Hematopoietic multipotent progenitor cell (in vitro differentiated cells): ENCODE measurements at regions not wholly inside any gene's neighbourhood (a gene's known extent, or its start where the extent isn't known, plus 50 kb on each side); places are given as distances from the start of the nearest gene placed in this dataset.
"Not testable (repeated sequence)": the region's sequence is repeated elsewhere in the genome, so short reads cannot be mapped to it uniquely, and the experiment has no call there.

Experiments used
- DNase-seq, 3 donors: peaks; one replicate each; pipeline ENCODE4 v3.0.0-alpha.2; 2011 to 2015; ENCODE audit warnings: low read depth in 2 of 3, low spot score in 2 of 3

DNA sequence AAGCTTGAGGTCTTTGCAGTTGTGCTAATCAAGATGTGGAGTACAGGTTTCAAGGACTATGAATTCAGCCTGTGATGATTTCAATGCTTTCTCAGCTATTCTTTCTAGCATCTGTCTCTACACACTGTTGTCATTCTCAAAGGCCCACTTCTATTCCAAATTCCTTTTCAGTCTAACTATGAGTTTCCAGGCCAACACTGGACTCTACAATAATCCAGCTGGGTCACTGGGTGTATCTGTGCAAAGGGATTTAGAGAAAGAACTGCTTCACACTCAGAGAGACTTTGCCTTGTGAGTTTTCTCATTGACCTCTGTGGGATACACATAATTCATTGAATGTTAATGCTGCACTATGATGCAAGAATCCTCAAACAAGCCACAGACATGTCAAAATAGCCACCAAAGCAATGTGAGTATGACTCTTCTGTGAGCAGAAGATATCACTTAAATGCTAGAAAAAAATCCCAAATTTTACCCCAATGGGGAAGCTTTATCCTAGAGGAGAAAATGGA lies 171.8 kb upstream of the CLNK start:
- no peak for DNase-seq

DNA sequence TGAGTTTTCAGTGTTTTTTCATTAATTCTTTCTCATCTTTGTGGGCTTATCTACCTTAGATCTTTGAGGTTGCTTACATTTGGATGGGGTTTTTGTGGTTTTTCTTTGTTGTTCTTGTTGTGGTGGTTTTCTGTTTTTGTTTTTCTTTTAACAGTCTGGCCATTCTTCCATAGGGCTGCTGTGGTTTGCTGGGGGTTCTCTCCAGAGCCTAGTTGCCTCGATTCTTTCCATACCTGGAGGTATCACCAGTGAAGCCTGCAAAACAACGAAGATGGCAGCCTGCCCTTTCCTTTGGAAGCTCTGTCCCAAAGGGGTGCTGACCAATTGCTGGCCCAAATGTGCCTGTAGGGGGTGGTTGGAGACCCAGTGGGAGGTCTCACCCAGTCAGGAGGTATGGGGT lies 168.6 kb upstream of the CLNK start:
- no peak for DNase-seq

DNA sequence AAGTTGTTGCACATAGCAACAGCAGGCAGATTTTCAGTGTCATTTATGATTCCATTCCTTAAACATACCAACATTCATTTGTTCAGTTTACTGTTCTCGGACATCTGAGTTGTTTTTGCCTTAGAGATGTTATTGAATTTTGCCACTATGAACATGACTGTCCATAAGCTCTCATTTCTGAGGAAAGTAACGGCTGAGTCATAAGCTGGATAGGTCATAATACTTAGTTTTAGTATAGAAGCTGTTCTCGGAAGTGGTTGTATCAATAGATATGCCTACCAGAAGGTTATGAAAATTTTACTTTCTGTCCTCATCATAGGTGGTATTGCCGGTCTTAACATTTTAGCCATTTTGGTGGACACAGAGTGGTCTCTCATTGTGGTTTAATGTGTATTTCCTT lies 157.1 kb upstream of the CLNK start:
- no peak for DNase-seq

- no peak for DNase-seq
Measured at GRCh38 chr4:10837151-10837550, 152.6 kb upstream of the CLNK start.

DNA sequence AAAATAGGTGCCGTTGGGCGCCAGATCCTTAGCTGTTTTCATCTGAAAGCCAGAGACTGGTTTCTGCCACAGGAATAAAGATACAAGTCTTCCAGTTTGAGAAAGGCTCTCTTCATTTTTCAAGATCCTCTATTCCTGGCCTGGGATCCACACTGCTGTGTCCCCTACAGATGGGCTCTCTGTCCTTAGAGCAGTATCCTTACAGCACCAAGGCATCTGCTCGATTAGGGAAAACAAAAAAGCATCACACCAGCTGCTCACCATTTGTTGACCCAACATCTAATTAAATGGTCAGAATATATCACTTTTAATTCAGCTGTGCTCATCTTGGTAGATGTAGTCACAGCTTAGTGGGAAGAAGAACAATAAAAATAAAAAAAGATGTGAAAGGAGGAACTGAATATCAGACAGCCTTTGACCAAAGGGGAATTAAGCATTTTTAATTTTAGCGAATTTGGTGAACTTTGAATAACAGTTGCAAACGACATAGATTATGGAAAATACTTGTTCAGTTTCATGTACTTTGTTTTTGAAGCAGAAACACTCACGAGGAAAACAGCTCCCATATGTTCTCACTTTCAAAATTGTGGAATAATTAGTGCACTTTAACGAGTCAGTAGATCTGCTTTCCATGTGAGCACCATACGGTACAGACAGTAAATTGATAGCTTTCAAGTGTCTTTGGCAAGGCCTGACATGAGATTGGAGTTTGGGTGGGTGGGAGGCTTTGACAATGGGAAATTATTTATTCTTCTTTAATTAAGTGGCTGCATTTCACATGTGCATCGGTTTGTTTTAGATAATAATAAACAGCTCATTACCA lies 148.4 kb upstream of the CLNK start:
- no peak for DNase-seq

GRCh38 chr4:10831727-10832408 lies 147.3 kb upstream of the CLNK start:
- DNase-seq, result no peak

DNA sequence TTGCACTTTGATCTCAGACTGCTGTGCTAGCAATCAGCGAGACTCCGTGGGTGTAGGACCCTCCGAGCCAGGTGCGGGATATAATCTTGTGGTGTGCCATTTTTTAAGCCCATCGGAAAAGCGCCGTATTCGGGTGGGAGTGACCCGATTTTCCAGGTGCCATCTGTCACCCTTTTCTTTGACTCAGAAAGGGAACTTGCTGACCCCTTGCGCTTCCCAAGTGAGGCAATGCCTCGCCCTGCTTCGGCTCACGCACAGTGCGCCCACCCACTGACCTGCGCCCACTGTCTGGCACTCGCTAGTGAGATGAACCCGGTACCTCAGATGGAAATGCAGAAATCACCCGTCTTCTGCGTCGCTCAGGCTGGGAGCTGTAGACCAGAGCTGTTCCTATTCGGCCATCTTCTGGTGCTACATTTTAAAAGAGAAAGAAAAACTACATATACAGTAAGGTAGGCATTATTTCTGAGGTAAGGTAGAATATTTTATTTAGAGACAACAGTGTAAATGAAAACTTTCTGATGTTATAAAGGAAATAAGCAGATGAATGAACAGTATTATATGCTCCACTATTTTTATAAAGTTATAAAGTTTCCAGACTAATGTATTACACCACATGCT lies 144.5 kb upstream of the CLNK start:
- not testable (repeated sequence) for DNase-seq

- DNase-seq, result no peak
Measured at GRCh38 chr4:10821826-10822225, 137.3 kb upstream of the CLNK start.

GRCh38 chr4:10816571-10816970 lies 132.0 kb upstream of the CLNK start:
- DNase-seq, result no peak

GRCh38 chr4:10811991-10812390 lies 127.4 kb upstream of the CLNK start:
- DNase-seq, result no peak

DNA sequence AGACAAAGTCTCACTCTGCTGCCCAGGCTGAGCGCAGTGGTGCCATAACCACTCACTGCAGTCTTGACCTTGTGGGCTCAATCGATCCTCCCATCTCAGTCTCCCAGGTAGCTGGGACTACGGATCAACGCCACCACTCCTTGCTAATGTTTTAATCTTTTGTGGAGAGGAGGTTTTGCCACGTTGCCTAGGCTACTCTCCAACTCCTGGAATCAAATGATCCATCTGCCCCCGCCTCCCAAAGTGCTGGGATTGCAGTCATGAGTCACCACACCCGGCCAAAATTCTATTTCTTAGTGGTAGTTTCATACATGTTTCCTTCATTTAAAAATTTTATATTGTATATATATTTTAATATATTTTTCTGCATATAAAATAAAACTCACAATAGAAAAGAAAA lies 125.8 kb upstream of the CLNK start:
- no peak for DNase-seq

DNA sequence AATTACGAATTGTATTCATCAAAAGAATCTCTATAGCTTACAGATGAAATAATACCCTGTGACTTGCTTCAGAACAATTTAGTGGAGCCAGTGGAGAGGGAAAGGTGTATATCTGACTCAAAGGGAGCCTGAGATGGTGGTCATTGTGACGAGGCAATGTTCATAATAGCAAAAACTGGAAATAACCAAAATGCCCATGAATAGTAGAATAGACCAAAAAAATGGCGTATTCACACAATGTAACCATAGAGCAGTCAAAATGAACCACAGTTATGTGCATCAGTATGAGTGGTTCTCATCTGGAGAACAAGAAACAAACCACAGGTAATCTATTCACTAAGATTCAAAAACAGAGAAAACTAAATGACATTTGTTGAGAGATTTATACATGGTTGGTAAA lies 125.3 kb upstream of the CLNK start:
- no peak for DNase-seq

- DNase-seq, result no peak
Measured at GRCh38 chr4:10808591-10808990, 124.0 kb upstream of the CLNK start.

DNA sequence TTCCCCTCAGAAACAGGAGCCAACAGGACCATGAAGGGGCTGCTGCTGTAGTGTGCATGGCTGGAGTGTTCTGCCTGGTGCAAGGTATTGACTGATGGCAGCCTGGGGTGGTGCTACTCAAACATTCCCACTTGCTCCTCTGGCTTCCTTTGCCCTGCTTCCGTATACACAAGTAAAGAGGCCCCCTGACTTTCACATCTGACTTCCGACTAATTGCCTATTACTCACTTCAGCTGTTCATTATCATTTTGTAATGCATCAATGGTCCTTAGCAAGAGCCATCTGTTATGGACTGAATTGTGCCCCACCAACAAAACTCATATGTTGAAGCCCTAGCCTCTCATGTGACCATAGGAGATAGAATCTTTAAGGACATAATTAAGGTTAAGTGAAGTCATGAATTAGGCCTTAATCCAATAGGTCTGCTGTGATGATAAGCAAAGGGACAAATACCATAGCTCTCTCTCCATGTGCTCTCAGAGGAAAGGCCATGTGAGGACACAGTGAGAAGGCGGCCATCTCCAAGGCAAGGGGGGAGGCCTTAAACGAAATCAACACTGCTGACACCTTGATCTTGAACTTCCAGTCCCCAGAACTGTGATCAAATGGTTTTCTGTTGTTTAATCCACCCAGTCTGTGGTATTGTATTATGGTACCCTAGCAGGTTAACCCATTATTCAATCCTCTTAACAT lies 122.5 kb upstream of the CLNK start:
- no peak for DNase-seq

DNA sequence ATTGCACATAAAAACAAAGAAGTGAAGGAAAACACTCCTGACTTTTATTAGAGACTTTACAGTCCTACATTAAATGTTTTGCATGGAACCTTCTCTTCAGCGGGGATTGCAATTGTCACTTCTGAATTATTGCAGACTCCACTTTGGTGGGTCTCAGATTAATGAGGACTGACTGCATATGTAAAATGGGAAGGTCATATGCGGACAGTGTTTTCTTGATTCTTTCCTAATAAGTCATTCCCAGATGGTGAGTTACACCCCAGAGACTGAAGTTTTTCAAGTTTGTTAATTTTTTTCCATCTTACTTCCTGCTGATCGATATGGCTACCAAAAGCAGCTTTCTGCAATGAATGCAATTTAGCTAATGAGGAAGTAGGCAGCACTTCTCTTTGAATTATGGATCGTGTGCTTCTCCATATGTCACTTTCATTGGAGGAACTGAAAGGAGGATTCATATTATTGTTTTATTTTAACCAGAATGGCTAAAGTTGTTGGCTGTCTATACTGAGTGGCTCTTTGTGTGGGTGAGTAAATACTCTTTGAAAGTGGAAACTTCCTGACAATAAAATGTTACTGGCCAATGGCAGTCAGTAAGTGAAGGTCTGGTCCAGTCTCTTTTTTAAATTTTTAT lies 119.3 kb upstream of the CLNK start:
- DNase-seq, result no peak

DNA sequence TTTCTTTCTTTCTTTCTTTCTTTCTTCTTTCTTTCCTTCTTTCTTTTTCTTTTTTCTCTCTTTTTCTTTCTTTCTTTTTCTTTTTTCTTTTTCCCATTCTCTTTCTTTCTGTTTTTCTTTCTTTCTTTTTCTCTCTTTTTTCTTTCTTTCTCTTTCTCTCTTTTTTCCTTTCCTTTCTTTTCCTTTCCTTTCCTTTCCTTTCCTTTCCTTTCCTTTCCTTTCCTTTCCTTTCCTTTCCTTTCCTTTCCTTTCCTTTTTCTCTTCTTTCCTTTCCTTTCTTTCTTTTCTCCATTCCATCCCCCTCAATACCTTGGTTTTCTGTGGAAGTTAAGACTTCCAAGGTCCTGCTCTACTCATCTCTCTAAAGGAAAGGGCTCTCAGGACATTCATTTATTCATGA lies 102.8 kb upstream of the CLNK start:
- DNase-seq, result no peak

DNA sequence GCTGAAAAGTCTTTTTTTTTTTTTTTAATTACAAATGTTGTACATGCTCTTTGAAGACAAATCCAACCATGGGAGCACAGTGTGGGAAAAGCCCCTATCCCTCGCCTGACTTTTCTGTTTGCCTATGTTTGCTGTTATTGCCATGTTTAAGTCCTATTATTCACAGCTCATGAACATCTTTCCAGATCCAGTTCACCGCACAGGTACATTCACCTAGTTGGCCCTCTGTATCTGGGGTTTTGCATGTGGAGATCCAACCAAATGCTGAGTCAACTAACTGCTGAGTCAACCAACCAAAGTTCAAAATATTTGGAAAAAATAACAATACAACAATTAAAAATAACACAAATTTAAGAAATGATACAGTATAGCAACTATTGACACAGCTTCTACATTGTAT lies 100.1 kb upstream of the CLNK start:
- no peak for DNase-seq

DNA sequence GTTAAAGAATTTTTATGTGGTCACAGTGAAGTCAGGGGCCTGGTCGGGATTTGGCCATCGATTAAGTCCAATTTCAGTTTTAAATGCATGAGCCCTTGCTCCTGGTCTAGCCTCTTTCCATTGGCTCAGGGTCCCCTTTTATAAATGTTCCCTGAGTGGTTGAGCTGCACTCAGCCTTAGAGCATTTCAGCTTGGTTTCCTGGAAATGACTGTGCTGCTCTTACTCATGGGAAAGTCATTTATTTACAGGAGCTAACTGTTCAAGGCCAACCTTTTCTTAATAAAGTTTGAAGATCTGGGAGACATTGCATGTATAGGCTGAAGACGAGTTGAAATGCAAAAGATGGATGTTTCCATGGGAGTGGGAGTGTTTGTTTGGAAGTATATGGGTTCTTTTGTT lies 98.8 kb upstream of the CLNK start:
- DNase-seq, result no peak

DNA sequence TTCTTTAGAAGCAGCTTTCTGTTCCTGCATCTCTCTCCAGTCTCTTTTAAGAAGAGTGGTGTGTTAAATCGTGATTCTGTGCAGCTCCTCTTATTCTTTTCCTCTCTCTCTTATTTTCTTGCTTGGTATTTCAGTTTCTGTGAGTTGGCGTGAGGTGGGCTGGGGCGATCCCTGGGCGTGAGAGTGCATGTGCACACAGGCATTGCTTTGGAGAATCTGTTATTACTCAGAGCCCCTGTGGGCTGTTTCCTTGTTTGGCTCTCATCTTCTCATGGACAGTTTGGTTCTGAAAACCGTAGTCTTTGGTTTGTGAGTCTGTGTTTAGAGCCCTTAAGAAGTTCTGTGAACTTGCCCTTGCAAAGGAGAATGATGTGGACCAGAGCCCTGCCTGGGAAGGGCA lies 97.2 kb upstream of the CLNK start:
- no peak for DNase-seq

DNA sequence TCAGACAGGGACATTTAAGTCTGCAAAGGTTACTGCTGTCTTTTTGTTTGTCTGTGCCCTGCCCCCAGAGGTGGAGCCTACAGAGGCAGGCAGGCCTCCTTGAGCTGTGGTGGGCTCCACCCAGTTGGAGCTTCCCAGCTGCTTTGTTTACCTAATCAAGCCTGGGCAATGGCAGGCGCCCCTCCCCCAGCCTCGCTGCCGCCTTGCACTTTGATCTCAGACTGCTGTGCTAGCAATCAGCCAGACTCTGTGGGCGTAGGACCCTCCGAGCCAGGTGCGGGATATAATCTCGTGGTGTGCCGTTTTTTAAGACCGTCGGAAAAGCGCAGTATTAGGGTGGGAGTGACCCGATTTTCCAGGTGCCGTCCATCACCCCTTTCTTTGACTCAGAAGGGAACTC lies 96.2 kb upstream of the CLNK start:
- DNase-seq, result not testable (repeated sequence)

DNA sequence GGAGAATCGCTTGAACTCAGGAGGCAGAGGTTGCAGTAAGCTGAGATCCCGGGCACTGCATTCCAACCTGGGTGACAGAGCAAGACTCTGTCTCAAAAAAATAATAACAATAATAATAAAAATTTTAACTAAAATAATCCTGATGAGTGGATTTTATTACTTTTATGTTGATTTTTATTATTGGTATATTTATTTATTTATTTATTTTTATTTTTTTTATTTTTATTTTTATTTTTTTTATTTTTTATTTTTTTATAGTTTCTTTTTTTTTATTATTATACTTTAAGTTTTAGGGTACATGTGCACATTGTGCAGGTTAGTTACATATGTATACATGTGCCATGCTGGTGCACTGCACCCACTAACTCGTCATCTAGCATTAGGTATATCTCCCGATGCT lies 90.6 kb upstream of the CLNK start:
- not testable (repeated sequence) for DNase-seq
